HUES64 (cell line): ENCODE measurements at regions not wholly inside any gene's neighbourhood (a gene's known extent, or its start where the extent isn't known, plus 50 kb on each side); places are given as distances from the start of the nearest gene placed in this dataset.

Experiments
- H3K27ac ChIP-seq: 2 replicates; pipeline ENCODE4 v1.7.0; 2013; ENCODE audit warnings: low read depth, low read length, inconsistent platforms
- H3K27me3 ChIP-seq: 2 replicates; pipeline ENCODE4 v1.6.1; 2013; ENCODE audit warnings: mild to moderate bottlenecking, low read length; ENCODE audit not compliant: insufficient read depth
- H3K36me3 ChIP-seq: 2 replicates; pipeline ENCODE4 v1.6.1; 2013; ENCODE audit warnings: mild to moderate bottlenecking, low read length; ENCODE audit not compliant: insufficient read depth
- H3K4me1 ChIP-seq: 2 replicates; pipeline ENCODE4 v1.6.1; 2013; ENCODE audit warnings: mild to moderate bottlenecking, low read length, moderate library complexity; ENCODE audit not compliant: insufficient read depth
- H3K4me3 ChIP-seq: 2 replicates; pipeline ENCODE4 v1.5.1; 2013; ENCODE audit warnings: mild to moderate bottlenecking, low read length, moderate library complexity
- H3K9ac ChIP-seq: 2 replicates; pipeline ENCODE4 v1.6.1; 2013; ENCODE audit warnings: mild to moderate bottlenecking, low read depth, low read length
- H3K9me3 ChIP-seq: 2 replicates; pipeline ENCODE4 v1.6.1; 2013; ENCODE audit warnings: low read depth, low read length; ENCODE audit not compliant: insufficient read depth
- WGBS: fragments of 150-250, 120-280 bp; methylation state at CpG from one replicate; pipeline ENCODE4 v1.1.7; 2013; ENCODE audit warnings: missing lambda C conversion rate; 5-methylcytosine and 5-hydroxymethylcytosine counted together

GRCh38 chr7:85764034-85764433, 577.2 kb upstream of the SEMA3D start:
- Histone ChIP-seq H3K4me1 (no peaks in the 10 kb centered on the region; the same call in 1 of the 2 replicates), H3K27ac (no peak overlapping the region), H3K9ac (no peak overlapping the region), H3K36me3 (no peaks in the 10 kb centered on the region), H3K9me3 (no peaks in the 10 kb centered on the region), H3K27me3 (peaks cover 87% of the 10 kb centered on the region), H3K4me3 (no peak overlapping the region)
- WGBS = 70% methylated on average over 1 of the region's 2 CpGs

GRCh38 chr7:85757348-85757747, 570.5 kb upstream of the SEMA3D start:
- peaks cover 36% of the 10 kb centered on the region for H3K27me3 ChIP-seq
- H3K27ac ChIP-seq = no peak overlapping the region
- WGBS = 96% methylated on average over 1 of the region's 1 CpG
- no peaks in the 10 kb centered on the region for H3K9me3 ChIP-seq
- H3K9ac ChIP-seq = no peak overlapping the region
- H3K4me3 ChIP-seq = no peak overlapping the region
- no peaks in the 10 kb centered on the region for H3K36me3 ChIP-seq
- no peaks in the 10 kb centered on the region for H3K4me1 ChIP-seq

- H3K9ac ChIP-seq = no peak overlapping the region
- no peak overlapping the region for H3K27ac ChIP-seq
- H3K9me3 ChIP-seq = peaks cover 12% of the 10 kb centered on the region; the same call in 1 of the 2 replicates
- H3K36me3 ChIP-seq = no peaks in the 10 kb centered on the region
- H3K4me3 ChIP-seq = no peak overlapping the region
- 15% methylated on average over 14 of the region's 14 CpGs for WGBS
- H3K4me1 ChIP-seq = no peaks in the 10 kb centered on the region
- peaks cover 6% of the 10 kb centered on the region for H3K27me3 ChIP-seq
Observed at GRCh38 chr7:85750454-85750949, 563.6 kb upstream of the SEMA3D start.

- 76% methylated on average over 13 of the region's 13 CpGs for WGBS
- Histone ChIP-seq H3K4me3 (no peak overlapping the region), H3K9ac (no peak overlapping the region), H3K36me3 (no peaks in the 10 kb centered on the region), H3K27ac (no peak overlapping the region), H3K9me3 (peaks cover 18% of the 10 kb centered on the region), H3K4me1 (no peaks in the 10 kb centered on the region), H3K27me3 (peaks cover 6% of the 10 kb centered on the region)
Observed at GRCh38 chr7:85749696-85750453, 563.0 kb upstream of the SEMA3D start.

- H3K27ac ChIP-seq = no peak overlapping the region
- no peak overlapping the region for H3K4me3 ChIP-seq
- no peaks in the 10 kb centered on the region for H3K4me1 ChIP-seq
- peaks cover 22% of the 10 kb centered on the region for H3K9me3 ChIP-seq
- H3K27me3 ChIP-seq = peaks cover 6% of the 10 kb centered on the region
- no peaks in the 10 kb centered on the region for H3K36me3 ChIP-seq
- no peak overlapping the region for H3K9ac ChIP-seq
- 90% methylated on average over 3 of the region's 3 CpGs for WGBS
Observed at GRCh38 chr7:85748861-85749260, 562.0 kb upstream of the SEMA3D start.

- H3K27ac ChIP-seq = no peak overlapping the region
- no peak overlapping the region for H3K9ac ChIP-seq
- H3K27me3 ChIP-seq = no peaks in the 10 kb centered on the region
- 94% methylated on average over 2 of the region's 3 CpGs for WGBS
- H3K4me3 ChIP-seq = no peak overlapping the region
- H3K4me1 ChIP-seq = no peaks in the 10 kb centered on the region
- H3K9me3 ChIP-seq = peaks cover 16% of the 10 kb centered on the region; the same call in 1 of the 2 replicates
- no peaks in the 10 kb centered on the region for H3K36me3 ChIP-seq
Observed at GRCh38 chr7:85737426-85737825, 550.6 kb upstream of the SEMA3D start.

GRCh38 chr7:85736085-85736484, 549.2 kb upstream of the SEMA3D start:
- no peaks in the 10 kb centered on the region for H3K36me3 ChIP-seq
- H3K27me3 ChIP-seq = no peaks in the 10 kb centered on the region
- peaks cover 16% of the 10 kb centered on the region; the same call in 1 of the 2 replicates for H3K9me3 ChIP-seq
- WGBS = 95% methylated on average over 9 of the region's 9 CpGs
- H3K4me3 ChIP-seq = no peak overlapping the region
- no peak overlapping the region for H3K27ac ChIP-seq
- H3K9ac ChIP-seq = no peak overlapping the region
- H3K4me1 ChIP-seq = no peaks in the 10 kb centered on the region

GRCh38 chr7:85734823-85735222, 548.0 kb upstream of the SEMA3D start:
- H3K4me3 ChIP-seq = no peak overlapping the region
- H3K27me3 ChIP-seq = no peaks in the 10 kb centered on the region
- no peaks in the 10 kb centered on the region for H3K4me1 ChIP-seq
- H3K27ac ChIP-seq = no peak overlapping the region
- H3K36me3 ChIP-seq = no peaks in the 10 kb centered on the region
- H3K9ac ChIP-seq = no peak overlapping the region
- WGBS = 94% methylated on average over 1 of the region's 1 CpG
- H3K9me3 ChIP-seq = peaks cover 16% of the 10 kb centered on the region; the same call in 1 of the 2 replicates

- H3K4me1 ChIP-seq = no peaks in the 10 kb centered on the region
- no peak overlapping the region for H3K9ac ChIP-seq
- no peak overlapping the region for H3K4me3 ChIP-seq
- H3K36me3 ChIP-seq = no peaks in the 10 kb centered on the region
- H3K27ac ChIP-seq = no peak overlapping the region
- H3K9me3 ChIP-seq = peaks cover 16% of the 10 kb centered on the region; the same call in 1 of the 2 replicates
- WGBS = 83% methylated on average over 2 of the region's 2 CpGs
- no peaks in the 10 kb centered on the region for H3K27me3 ChIP-seq
Observed at GRCh38 chr7:85733169-85733915, 546.5 kb upstream of the SEMA3D start.

- no peaks in the 10 kb centered on the region for H3K27me3 ChIP-seq
- H3K4me1 ChIP-seq = no peaks in the 10 kb centered on the region
- H3K36me3 ChIP-seq = no peaks in the 10 kb centered on the region
- no peaks in the 10 kb centered on the region for H3K9me3 ChIP-seq
- WGBS = 91% methylated on average over 2 of the region's 2 CpGs
- H3K27ac ChIP-seq = no peak overlapping the region
- H3K9ac ChIP-seq = no peak overlapping the region
- H3K4me3 ChIP-seq = no peak overlapping the region
Observed at GRCh38 chr7:85730012-85730411, 543.2 kb upstream of the SEMA3D start.

- no peak overlapping the region for H3K27ac ChIP-seq
- H3K9me3 ChIP-seq = no peaks in the 10 kb centered on the region
- no peak overlapping the region for H3K4me3 ChIP-seq
- peaks cover 3% of the 10 kb centered on the region; the same call in 1 of the 2 replicates for H3K4me1 ChIP-seq
- 97% methylated on average over 2 of the region's 2 CpGs for WGBS
- H3K9ac ChIP-seq = no peak overlapping the region
- H3K36me3 ChIP-seq = no peaks in the 10 kb centered on the region
- no peaks in the 10 kb centered on the region for H3K27me3 ChIP-seq
Observed at GRCh38 chr7:85725026-85725425, 538.2 kb upstream of the SEMA3D start.
